ENCODE measurements at regions not wholly inside any gene's neighbourhood (a gene's known extent, or its start where the extent isn't known, plus 50 kb on each side); places are given as distances from the start of the nearest gene placed in this dataset.

GRCh38 chr9:1474671-1475070, 424.5 kb downstream of the DMRT2 start:
- no peak for DNase-seq (ENCODE audit: low spot score)

GRCh38 chr9:1490341-1491232, 440.4 kb downstream of the DMRT2 start:
- DNase-seq (ENCODE audit: low spot score) = no peak

- no peak for DNase-seq (ENCODE audit: low spot score)
Observed at GRCh38 chr9:1492156-1492555, 442.0 kb downstream of the DMRT2 start.

GRCh38 chr9:1495282-1496030, 445.3 kb downstream of the DMRT2 start:
- no peak for DNase-seq (ENCODE audit: low spot score)

GRCh38 chr9:1505489-1505888, 455.3 kb downstream of the DMRT2 start:
- no peak for DNase-seq (ENCODE audit: low spot score)

GRCh38 chr9:1510712-1511111, 460.6 kb downstream of the DMRT2 start:
- DNase-seq (ENCODE audit: low spot score) = no peak

- DNase-seq (ENCODE audit: low spot score) = no peak
Observed at GRCh38 chr9:1513105-1513504, 462.9 kb downstream of the DMRT2 start.

GRCh38 chr9:1514250-1514649, 464.1 kb downstream of the DMRT2 start:
- DNase-seq (ENCODE audit: low spot score) = no peak

- DNase-seq (ENCODE audit: low spot score) = no peak
Observed at GRCh38 chr9:1514776-1515363, 464.7 kb downstream of the DMRT2 start.

GRCh38 chr9:1515557-1515956, 465.4 kb downstream of the DMRT2 start:
- DNase-seq (ENCODE audit: low spot score) = no peak

- DNase-seq (ENCODE audit: low spot score) = no peak
Observed at GRCh38 chr9:1521547-1521946, 471.4 kb downstream of the DMRT2 start.

- no peak for DNase-seq (ENCODE audit: low spot score)
Observed at GRCh38 chr9:1522219-1522767, 472.1 kb downstream of the DMRT2 start.

GRCh38 chr9:1528456-1528855, 478.3 kb downstream of the DMRT2 start:
- DNase-seq (ENCODE audit: low spot score) = no peak

- DNase-seq (ENCODE audit: low spot score) = no peak
Observed at GRCh38 chr9:1530696-1531095, 480.5 kb downstream of the DMRT2 start.

GRCh38 chr9:1531424-1531823, 481.3 kb downstream of the DMRT2 start:
- no peak for DNase-seq (ENCODE audit: low spot score)

- no peak for DNase-seq (ENCODE audit: low spot score)
Observed at GRCh38 chr9:1532171-1532570, 482.0 kb downstream of the DMRT2 start.

GRCh38 chr9:1535051-1535450, 480.1 kb upstream of the SMARCA2 start:
- DNase-seq (ENCODE audit: low spot score) = no peak

GRCh38 chr9:1535599-1535998, 479.5 kb upstream of the SMARCA2 start:
- DNase-seq (ENCODE audit: low spot score) = no peak

- DNase-seq (ENCODE audit: low spot score) = no peak
Observed at GRCh38 chr9:1536522-1537170, 478.5 kb upstream of the SMARCA2 start.

GRCh38 chr9:1538301-1538700, 476.8 kb upstream of the SMARCA2 start:
- DNase-seq (ENCODE audit: low spot score) = no peak

- no peak for DNase-seq (ENCODE audit: low spot score)
Observed at GRCh38 chr9:1539216-1539615, 475.9 kb upstream of the SMARCA2 start.

GRCh38 chr9:1550636-1551035, 464.5 kb upstream of the SMARCA2 start:
- no peak for DNase-seq (ENCODE audit: low spot score)
